Hematopoietic multipotent progenitor cell treated with erythropoietin and hydrocortisone succinate and interleukin-3 and kit ligand, for 4 days (in vitro differentiated cells): ENCODE measurements at regions not wholly inside any gene's neighbourhood (a gene's known extent, or its start where the extent isn't known, plus 50 kb on each side); places are given as distances from the start of the nearest gene placed in this dataset.
"Not testable (repeated sequence)": the region's sequence is repeated elsewhere in the genome, so short reads cannot be mapped to it uniquely, and the experiment has no call there.

Experiments used
- DNase-seq: peaks from one replicate; pipeline ENCODE4 v3.0.0-alpha.2; 2015

DNA sequence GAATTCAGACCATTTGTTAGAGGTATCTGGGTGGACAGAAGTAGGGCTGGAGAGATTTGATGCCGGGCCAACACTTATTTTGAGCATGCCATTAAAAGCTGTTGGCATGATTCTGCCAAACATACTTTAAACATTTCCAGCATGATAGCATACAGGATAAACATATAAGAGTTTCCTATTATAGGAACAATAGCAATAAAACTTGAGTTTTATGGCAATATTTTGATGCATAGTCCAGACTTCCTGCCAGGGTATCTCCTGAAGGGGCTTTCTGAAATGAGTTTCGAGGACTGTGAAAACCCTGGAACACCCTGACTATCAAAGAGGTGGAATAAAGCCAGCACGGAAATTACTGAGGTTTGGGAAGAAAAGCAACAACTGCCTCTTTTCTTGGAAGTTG, 1398.0 kb upstream of the NXPH2 start:
- DNase-seq: no peak

DNA sequence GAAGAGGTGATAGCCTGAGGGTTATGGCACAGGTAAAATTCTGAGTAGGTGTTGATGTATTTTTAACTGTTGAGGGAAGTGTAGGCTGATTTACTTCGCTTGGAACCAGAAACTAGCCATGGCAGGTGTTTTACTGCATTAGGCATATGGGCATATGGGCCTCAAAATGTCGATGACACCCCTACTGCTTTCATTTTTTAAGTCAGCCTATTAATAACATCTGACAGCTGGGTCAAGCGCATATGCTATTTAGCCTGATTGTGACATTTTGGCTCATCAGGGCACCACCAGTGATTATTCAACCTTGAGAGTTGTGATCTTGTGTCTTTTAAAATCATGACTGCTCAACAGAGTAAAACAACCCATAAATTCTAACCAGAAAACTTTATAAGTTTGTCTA, 1396.9 kb upstream of the NXPH2 start:
- no peak for DNase-seq

DNA sequence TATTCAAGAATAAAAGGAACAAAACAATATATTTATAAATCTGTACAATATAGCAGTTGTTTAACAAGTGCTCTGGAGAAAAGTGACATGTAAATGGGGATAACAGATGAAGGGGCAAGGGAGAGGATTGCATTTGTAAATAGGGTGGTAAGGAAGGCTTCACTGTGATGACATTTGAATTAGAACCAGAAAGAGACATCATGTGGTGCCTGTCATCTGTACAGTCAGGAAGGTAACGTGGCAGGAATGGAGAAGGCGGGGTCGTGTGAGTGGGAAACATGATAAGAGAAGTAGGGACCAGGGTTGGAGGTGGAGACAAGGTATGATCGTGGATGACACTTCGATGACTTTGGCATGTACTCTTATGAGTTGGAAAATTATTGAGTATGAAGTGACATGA, 1393.6 kb upstream of the NXPH2 start:
- DNase-seq: no peak

DNA sequence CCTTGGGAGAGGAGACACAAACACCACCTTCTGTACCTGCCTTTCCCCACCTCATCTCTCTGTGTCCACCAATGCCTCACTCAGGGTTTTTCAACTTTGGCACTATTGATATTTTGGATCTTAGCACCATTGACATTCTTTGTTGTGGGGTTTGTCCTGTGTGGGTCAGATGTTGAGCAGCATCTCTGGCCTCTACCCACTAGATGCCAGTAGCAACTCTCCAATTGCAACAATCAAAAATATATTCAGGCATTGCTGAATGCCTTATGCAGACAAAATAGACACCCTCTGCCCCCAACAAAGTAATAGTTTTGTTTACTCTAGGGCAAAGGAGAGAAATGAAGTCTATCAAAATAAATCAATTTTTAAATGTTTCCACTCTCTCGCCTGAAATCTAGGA, 1384.3 kb upstream of the NXPH2 start:
- DNase-seq: no peak

DNA sequence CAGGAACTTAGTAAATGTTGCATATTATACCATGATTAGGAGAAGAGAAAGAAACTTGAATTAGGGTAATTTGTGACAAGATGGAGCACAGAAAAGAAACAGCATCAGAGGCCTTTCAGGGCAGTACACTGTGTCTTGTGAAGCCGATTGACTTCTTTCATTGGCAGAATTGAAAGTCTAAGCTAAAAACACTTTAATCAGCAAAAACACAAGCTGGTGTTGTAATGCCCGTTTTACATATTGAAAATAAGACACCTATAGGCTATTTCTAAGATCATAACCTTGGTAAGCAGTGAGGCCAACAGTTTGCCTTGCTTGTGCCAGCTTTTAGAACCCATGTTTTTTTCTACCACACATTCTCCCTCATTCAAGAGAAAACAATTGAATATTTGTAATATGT, 1378.1 kb upstream of the NXPH2 start:
- DNase-seq: no peak

DNA sequence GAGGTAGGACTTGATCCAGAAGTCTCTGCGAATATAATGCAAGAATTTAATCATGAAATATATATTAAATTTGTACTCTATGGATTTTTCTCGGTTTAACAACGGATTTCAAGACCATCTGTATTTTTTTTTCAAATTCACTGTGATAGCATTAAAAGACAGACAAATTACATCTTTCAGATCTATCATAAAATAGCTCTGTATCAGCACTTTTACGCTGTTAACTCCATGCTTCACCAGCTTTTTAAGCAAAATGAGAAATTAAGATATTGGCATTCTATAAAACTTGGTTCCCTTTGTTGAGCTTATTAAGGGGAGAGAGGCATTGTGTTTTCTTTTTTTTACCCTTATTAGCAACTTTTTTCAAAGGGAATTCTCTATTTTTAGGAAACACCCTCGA, 1377.6 kb upstream of the NXPH2 start:
- no peak for DNase-seq

DNA sequence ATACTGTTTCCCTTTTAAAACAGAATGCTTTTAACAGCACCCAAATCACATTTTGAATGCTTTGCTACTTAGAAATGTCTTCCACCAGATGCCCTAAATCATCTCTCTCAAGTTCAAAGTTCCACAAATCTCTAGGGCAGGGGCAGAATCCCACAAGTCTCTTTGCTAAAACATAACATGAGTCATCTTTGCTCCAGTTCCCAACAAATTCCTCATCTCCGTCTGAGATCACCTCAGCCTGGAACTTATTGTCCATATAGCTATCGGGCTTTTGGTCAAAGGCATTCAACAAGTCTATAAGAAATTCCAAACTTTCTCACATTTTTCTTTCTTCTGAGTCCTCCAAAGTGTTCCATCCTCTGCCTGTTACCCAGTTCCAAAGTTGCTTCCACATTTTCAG, 1374.5 kb upstream of the NXPH2 start:
- no peak for DNase-seq

DNA sequence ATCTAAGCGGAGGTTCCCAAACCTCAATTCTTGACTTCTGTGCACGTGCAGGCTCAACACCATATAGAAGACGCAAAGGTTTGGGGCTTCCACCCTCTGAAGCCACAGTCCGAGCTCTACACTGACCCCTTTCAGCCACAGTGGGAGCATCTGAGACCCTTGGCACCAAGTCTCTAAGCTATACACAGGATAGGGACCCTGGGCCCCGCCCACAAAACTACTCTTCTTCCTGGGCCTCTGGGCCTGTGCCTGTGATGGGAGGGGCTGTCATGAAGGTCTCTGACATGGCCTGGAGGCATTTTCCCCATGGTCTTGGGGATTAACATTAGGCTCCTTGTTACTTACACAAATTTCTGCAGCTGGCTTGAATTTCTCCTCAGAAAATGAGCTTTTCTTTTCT, 1374.1 kb upstream of the NXPH2 start:
- DNase-seq: no peak

DNA sequence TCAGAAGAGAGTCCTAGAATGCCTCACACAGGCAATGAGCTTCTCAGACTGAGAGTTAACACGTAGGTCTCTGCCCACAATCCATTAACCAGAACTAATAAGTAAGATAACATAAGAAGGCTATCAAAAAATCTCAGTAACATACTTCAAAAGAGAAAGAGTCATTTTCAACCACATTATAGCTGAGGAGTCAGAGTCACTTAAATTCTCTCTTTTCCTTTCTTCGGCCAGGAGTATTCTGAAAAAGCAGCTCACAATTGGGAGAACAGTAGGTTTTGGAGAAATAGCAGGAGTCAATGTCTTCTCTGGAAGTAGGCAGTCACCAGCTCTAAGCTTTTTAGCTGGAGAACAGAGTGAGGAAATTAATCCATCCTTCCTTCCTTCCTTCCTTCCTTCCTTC, 1364.4 kb upstream of the NXPH2 start:
- no peak for DNase-seq

DNA sequence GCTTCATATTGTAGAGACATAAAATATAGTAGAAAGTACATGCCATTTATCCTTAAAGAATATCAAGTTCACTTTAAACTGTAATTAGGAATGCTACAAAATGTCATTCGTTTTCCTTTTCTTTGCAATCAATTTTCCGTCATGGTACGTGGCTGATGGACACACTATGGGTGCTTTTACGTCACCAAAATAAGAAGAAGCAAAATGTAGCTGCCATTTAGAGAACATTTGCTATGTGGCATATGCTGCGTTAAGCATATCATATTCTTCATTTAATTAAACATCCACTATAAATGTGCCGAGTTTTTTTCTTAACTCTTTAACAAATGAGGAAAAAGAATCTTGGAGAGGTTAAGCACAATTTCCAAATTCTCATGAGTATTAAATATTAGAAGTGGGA, 1358.5 kb upstream of the NXPH2 start:
- no peak for DNase-seq

DNA sequence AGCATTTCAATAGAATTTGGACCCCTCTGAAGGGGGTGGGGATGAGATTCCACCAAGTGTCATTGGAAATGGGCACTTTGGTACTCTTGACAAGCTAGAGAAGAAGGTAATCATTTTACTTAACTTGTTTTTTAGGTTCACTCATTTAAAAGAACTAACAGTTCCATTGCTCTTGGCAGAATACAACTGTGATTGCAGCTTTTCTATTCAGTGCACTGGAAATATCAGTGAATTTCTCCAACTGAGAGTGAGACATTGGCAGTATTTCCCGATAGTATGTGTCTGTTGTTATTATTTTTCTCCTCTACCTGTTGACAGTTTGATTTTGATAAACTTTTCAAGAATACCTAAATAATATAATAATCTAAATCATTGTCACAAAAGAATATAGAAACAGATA, 1356.7 kb upstream of the NXPH2 start:
- no peak for DNase-seq

DNA sequence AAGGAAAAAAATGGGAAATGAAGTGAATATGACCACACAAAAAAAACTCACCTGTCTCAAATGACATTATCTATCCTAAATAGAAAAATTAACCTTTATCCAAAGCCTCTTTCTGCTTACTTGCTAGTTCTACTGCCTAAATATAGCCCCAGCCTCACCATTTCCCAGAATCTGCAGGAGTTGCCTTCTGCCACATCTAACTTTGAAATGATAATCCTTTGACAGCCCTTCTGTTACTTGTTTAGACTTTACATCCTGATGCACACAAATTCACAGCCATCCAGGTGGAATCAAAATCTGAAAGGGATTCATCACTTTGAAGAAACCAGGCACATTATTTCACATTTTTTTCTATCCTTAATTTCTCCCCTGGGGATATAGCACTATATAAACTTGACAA, 1356.2 kb upstream of the NXPH2 start:
- DNase-seq: no peak

DNA sequence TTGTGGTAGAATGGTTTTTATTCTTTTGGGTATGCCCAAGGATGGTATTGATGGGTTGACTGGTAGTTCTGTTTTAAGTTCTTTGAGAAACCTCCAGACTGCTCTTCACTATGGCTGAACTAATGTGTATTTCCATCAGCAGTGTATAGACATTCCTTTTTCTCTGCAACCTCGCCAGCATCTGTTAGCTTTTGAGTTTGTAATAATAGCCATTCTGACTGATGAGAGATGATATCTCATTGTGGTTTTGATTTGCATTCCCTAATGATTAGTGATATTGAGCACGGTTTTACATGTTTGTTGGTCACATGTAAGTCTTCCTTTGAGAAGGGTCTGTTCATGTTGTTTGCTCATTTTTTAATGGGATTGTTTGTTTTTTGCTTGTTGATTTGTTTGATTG, 1348.7 kb upstream of the NXPH2 start:
- DNase-seq: no peak

DNA sequence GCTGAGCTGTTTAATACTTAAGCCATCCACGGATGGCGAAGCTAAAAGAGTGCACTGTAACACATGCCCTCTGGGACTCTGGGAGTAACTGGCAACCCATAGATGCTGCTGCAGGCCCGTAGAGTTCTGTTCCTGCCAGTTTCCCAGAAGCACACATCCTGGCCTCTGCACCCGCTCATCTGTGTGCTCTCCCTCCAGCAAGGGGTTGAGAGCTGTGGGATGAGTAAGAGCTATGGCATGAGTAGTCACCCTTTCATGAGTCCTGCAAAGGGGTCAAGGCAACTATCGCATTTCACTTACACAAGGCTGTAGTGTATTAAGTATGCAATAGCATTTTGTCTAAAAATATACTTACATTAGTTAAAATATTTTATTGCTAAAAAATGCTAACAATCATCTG, 1341.8 kb upstream of the NXPH2 start:
- no peak for DNase-seq

DNA sequence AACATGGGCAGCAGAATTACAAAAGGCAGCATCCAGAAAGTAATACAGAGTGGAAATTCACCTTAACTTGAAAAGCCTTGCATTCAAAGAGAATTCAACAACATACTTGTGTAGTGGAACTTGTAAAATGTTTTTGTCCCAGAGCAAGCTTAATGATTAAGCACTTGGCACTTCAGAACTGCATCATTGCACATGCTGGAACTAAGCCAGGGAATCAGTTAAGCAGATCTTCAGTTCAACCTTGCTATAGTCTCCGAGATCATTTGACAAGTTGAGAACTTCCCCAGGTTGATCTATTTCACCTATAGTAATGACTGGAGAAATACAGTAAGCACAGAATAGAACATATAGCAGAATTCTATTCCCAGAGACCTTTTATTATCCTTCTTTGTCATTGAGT, 1337.2 kb upstream of the NXPH2 start:
- no peak for DNase-seq

DNA sequence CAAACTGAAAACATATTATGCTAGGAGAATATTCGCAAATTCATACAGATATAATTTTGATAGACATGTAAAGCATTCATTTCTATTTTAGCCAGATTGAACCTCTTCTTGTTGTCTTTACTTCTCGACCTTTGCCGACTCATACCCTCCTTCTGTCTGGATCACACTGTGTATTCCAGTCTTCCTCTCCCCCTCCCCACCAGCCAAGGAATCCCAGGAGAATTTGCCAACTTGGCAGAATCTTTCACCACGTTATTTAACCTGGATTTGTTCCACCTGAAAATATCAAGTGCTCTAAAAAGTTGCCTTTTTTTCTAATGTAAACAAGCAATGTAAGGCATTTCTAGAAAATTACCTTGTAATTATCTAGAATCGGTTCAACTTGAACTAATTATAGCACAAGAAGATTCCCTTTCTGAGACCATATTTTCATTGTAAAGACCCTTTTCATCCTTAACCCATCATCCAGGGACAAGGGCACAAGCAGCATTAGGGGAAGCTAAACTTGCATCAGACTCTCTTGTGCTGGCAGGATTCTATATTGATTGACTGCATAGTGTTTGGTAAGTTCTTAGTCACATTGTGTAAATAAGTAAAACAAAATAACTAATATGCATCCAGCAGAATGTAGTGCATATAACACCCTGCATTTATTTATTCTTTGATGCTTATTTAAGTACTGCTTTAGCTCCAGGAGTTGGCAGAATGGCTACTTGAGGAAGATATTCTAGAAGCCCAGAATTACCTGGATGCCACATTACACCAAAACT, 1328.7 kb upstream of the NXPH2 start:
- no peak for DNase-seq

DNA sequence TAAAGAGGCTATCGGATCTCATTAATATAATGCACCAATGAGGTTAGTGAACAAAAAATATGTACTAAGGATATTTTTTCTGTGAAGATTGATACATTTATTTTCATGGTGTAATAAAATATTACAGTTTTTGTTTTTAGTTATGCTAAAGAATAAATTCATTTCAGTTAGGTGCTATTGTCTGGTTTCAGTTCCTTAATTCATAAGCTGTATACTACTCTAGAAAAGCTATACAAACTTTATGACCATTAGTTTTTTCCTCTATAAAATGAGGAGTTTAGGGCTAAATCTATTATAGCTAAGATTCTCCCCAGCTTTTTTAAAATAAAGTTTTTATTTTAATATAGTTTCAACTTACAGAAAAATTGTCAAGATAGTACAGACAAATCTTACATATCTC, 1311.7 kb upstream of the NXPH2 start:
- DNase-seq: no peak

DNA sequence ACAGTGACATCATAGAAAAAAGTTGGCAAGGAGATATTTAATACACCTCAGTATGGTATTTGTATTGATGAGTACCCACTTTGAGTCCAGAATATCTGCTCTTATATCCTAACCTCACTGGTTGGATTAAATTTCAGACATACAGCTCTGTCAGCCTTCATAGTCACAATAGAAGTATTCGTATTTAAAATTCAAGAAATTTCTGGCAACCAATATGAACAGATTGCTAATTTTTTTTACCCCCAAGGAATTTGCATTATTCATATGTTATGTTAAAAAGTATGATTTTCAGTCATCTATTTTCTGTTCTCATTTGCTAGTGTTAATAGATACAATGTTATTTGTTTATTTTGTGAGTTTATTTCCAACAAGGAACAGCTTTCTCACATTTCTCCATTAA, 1306.8 kb upstream of the NXPH2 start:
- no peak for DNase-seq

DNA sequence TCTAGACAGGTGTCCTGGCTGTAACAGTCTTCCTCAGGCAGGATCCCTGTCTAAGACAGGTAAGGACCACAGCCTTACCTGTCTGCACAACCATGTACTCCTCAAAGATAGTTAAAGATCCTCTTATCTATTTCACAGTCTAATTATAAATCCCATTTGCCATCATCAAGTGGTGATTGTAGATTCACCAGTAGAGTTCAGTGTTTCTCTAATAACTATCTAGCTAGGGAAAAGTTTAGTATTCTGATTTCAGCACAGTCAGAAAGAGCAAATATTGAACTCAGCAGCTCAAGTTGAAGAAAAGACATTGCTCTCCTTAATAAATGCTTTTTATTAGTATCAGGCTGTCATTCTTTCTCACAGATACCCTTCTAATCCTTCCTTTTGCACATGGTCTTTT, 1305.5 kb upstream of the NXPH2 start:
- no peak for DNase-seq

DNA sequence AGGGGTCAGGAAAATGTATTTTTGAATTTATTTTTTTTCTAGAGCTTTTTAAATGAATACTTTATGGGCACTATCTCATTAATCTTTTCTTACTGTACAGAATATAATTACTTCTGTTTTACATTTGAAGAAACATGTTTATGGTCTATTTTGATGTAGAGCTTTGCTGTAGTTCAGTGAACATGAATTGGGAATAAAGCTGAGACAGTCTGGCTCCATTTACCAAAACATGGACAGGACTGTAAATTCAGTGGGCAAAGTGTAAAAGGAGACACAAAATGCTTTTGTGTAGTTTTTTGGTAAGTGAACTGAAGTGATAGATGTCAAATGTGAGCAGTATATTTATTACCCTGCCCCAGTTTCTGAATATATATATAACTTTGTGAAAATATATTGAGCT, 1298.8 kb upstream of the NXPH2 start:
- no peak for DNase-seq

DNA sequence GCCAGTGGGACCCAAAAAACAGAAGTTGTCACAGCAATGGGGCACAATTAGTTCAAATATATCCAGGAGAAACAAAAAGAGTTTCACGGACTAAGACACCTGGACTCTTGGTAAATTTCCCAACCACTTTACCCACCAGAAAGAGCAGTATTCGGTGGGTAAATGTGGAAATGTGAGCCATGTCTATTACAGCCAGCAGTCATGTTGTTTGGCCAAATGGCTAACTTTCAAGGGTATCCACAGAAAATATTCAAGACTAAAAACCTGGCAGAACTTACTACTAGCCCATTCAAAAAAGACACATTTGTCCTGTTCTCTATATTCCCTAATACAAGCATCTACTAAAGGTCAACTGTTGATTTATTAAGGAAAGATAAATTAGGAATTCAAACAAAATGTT, 1296.0 kb upstream of the NXPH2 start:
- no peak for DNase-seq

DNA sequence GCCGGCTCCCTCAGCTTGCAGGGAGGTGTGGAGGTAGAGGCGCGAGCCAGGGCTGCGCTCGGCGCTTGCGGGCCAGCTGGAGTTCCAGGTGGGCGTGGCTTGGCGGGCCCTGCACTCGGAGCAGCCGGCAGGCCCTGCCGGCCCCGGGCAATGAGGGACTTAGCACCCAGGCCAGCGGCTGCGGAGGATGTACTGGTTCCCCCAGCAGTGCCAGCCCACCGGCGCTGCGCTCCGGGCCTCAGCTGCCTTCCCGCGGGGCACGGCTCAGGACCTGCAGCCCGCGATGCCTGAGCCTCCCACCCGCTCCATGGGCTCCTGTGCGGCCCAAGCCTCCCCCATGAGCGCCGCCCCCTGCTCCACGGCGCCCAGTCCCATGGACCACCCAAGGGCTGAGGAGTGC, 1293.6 kb upstream of the NXPH2 start:
- DNase-seq: not testable (repeated sequence)

DNA sequence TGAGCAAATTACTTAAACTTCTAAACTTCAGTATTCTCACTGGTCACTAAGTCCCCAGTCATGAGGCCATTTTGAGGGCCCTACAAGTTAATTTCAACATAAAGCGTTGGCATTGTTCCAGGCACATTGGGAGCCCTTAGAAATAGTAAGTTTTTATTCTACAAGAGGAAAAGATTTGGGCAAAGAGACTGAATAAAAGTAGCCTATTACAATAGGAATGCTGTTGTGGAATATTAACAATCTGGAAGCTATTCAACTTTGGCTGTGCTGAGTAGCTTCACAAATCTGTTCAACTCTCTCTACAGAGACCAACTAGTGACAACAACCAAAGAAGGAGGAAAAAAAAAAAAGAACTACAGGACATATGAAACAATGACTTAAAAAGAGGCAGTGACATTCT, 1287.5 kb upstream of the NXPH2 start:
- DNase-seq: no peak

DNA sequence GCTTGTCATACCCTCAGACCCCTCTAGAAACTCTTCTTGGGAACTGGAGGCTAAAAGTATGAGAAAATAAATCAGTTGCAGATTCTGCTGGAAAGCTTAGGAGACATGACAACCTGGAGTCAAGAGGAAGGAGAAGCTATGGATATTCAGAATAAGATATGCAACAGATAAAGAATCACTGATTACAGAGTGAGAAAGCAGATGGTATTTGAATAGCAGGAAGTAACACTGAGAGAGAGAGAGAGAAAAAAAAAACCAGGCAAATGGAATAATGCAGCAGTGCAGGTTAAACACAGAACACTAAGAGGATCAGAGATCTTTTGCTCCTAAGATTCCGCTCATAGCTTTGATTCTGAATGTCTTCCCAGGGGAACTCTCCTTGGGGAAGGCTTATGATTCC, 1284.1 kb upstream of the NXPH2 start:
- no peak for DNase-seq

DNA sequence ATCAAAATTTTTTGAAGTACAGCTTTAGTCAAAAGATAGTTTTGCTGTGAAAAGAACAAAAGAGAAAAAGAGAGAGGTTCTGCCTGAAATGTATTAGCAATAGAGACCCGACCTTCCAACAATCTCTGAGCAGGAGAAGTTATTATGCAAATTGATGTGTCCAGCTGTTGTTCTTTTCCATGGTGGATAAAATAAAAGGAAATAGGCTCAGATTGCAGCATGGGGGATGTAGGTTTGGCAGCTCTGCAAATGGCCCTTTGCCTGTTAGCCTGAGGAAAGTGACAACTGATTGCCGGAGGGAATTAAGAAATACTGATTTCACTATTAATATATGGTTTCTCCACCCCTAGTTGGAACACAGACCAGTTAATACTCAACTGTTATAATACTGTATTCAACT, 1283.2 kb upstream of the NXPH2 start:
- no peak for DNase-seq

DNA sequence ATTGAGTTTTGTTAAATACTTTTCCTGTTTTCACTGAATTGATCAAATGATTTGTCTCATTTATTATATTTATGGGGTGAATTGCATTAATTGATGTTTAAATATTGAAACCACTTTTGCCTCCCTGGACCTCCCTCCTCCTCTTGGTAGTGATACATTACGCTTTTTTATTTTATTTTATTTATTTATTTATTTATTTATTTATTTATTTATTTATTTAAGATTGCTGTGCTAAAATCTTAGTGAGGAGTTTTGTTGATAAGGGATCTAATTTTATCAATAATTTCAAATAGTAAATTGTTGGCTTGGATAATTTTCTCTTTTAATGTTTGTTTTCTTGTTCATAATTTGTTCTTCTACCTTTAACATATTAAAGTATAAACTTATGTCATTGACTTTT, 1281.0 kb upstream of the NXPH2 start:
- DNase-seq: no peak
